NCI-H446 treated with DMSO at 0.1 percent for 48 hours (cell line): ENCODE measurements at regions not wholly inside any gene's neighbourhood (a gene's known extent, or its start where the extent isn't known, plus 50 kb on each side); places are given as distances from the start of the nearest gene placed in this dataset.
"Not testable (repeated sequence)": the region's sequence is repeated elsewhere in the genome, so short reads cannot be mapped to it uniquely, and the experiment has no call there.

Experiments
- DNase-seq: peaks from one replicate; lab custom pipeline; 2025; lab: John Stamatoyannopoulos, UW

- DNase-seq: no peak
These were observed 205.7 kb downstream of the GJA1 start for GRCh38 chr6:121641158-121641557.

DNA sequence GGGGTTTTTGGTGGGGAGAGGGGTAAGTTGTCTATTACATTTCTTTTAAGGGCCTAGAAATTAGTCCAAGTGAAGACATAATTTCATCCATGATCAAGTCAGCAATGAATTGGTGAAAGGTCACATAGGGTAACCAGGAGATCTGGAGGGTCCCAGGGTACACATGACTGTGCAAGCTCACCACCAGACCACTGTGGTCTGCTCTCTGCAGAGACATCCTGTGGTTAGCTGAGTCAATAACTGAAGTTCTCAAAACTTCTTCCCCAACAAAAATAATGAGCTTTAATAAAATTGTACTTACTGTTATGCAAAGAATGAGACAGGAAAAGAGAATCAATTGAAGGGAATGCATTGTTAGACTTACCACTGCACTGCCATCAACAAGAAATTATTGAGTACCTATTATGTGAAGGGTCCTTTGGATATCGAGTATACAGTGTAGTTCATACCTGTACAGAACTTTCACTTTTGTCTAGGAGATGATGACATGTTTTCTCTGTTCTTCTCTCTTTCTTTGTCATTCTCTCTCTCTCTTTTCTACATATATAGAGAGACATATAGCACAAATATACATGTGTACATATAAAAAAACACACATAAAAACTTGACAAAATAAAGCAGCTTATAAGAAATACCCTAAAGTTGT lies 209.8 kb downstream of the GJA1 start:
- no peak for DNase-seq

- no peak for DNase-seq
These were observed 212.5 kb downstream of the GJA1 start for GRCh38 chr6:121647905-121648304.

DNA sequence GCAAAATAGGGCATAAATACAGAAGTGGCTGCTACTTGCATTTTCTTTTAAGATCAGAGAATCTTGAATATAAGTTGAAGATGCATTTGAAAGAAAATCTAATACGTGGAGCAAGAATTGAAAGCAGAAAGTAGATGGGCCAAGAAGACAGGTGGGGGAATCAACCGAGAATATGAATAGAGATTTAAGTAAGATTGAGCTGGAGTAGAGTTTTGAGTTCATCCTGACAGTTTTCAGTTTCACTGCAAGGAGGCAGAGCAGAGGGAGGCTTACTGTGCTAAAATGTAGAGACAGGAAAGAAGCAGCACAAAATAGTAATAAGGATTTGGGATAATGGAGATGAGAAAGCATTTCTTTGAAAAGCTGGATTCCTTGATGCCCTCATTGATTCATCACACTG lies 214.5 kb downstream of the GJA1 start:
- no peak for DNase-seq

GRCh38 chr6:121651420-121651819 lies 216.0 kb downstream of the GJA1 start:
- no peak for DNase-seq

DNA sequence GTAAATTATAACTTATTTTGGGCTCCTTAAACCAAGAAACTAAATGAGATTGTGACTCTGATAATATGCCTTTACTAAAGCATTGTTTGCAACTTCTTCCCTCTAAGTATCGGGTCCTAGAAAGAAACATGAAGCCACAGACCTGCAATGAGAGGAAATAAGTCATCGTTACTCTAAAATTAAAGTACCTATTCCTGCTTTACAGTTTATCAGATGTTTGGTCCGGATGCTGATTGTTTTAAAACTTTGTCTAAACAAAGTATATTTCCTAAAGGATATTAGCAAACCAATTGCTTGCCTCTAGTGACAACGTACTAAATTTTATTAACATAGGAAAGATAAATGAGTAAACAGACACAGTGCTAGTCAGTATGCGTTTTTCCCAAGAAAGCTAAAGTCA lies 216.8 kb downstream of the GJA1 start:
- no peak for DNase-seq

DNA sequence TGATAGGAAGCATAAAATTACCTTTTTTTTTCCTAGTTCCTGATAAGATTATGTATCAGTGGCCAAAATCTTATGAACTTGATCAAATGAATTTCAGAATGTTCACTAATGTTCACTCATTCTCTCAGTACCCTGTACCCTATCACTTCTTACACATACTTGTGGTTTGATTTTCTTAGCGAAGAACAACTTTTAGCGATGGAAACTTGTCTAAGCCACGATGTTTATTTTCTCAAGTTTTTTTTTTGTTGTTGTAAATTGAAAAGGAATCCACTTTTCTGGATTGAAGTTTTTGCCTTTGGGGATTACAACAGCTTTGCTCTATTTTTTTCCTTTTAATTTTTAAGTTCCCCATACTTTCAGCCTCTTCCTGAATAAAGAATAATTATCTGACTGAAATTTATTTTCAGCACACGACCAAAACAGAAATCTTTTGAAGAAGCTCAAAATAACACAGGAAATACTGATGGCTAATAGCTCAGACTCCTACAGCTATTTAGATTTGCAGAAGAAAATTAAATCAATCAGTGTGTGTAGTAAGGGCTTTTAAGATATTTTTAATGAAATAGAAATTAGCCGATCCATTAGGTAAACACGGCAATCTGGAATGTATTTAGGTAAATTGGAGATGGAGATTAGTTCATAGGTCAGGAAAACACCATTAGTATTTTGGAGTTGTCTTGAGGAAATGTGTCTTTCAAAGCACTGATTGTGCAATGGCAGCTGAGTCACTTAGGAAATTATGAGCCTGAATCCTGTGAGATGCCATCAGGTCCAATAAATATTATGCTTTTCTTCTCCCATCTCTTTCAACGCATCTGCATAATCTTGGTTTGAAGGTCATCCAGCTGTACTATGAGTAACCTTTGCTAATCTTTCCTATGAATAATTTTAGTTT lies 217.5 kb downstream of the GJA1 start:
- DNase-seq: no peak

- DNase-seq: no peak
These were observed 218.2 kb downstream of the GJA1 start for GRCh38 chr6:121653624-121654008.

DNA sequence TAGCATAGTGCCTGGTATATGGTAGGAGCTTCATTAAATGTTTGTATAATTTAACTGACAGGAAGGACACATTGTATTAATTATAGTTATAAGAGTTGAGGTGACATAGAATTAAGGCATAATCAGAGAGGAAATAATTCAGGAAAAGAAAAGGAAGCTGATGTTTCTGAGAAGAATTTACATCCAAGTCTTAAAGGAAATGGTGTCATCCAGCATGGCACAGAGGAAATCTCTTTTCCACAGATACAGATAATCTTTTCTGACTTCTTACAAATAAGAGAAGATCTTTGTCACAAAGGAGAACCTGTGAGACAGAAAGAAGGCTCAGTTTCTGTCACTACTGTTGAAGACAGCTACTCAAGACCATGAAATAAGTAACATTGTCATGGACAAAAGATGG lies 222.5 kb downstream of the GJA1 start:
- no peak for DNase-seq

GRCh38 chr6:121660277-121660676 lies 224.8 kb downstream of the GJA1 start:
- no peak for DNase-seq

GRCh38 chr6:121663292-121663810 lies 227.9 kb downstream of the GJA1 start:
- no peak for DNase-seq

DNA sequence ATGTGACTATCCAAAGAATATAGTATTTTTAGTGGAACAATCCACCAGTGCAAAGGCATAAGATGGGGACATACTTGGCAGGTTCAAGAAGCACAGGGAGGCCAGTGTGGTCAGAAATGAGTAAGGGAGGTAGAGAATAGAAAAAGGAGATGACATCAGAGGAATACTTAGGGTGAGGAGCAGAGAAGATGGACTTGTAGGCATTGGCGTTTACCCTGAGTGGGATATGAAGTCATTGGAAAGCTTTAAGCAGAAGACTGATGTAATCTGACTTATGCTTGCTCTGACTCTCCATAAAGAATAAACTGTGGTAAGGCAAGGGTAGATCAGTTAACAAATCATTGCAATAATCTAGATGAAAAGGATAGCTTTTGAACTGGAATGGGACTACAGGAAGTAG lies 228.7 kb downstream of the GJA1 start:
- no peak for DNase-seq

GRCh38 chr6:121666814-121667213 lies 231.4 kb downstream of the GJA1 start:
- no peak for DNase-seq

DNA sequence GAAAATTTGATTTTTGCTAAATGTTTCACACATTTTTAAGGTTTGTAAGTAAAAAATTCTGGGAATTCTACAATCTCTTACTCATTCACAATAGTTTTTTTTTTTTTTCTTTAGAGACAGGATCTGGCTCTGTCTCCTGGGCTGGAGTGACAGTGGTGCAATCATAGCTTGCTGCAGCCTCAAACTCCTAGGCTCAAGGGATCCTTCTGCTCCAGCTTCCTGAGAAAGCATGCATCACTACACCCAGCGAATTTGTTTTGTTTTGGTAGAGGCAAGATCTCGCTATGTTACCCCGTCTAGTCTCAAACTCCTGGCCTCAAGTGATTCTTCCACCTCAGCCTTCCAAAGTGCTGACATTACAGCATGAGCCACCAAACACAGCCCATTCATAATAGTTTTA lies 232.8 kb downstream of the GJA1 start:
- no peak for DNase-seq

GRCh38 chr6:121670511-121670910 lies 235.1 kb downstream of the GJA1 start:
- no peak for DNase-seq

- DNase-seq: no peak
These were observed 242.1 kb downstream of the GJA1 start for GRCh38 chr6:121677571-121677970.

DNA sequence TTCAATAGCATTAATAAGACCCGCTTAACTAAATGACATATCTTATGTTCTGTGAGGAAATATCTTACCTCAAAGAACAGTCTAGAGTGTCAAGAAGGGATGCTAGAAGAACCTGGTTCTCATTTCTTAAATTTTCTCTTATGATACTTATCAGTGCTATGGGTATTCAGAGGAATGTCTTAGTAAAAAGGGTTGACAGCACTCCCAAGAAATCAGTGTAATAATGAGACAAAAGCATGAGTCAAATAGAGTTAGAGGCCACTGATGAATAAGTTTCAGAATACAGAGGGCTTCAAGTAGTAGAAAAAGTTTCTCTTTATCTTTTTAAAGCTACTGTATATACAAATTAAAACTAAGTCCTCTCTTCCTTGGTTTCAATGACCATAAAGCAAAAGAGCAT lies 242.8 kb downstream of the GJA1 start:
- no peak for DNase-seq

GRCh38 chr6:121680058-121680457 lies 244.6 kb downstream of the GJA1 start:
- no peak for DNase-seq

DNA sequence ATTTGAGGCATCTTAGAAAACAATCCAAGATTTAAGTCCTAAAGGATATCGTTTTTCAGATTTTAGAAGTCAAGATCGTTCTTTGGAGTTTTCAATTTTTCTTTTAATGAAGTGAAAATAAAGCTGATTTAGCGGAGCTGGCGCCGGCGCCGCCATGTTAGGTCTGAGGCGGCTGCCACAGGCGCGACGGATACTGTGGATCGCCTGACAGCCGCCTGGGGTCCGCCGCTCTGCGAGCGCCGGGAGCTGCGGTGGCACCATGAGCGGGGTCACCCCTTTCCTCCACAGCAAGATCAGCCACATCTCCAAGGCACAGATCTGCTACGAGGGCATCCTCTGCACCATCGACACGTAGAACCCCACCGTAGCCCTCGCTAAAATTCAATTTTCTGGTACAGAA lies 247.2 kb downstream of the GJA1 start:
- no peak for DNase-seq

GRCh38 chr6:121685806-121686205 lies 250.4 kb downstream of the GJA1 start:
- DNase-seq: not testable (repeated sequence)

DNA sequence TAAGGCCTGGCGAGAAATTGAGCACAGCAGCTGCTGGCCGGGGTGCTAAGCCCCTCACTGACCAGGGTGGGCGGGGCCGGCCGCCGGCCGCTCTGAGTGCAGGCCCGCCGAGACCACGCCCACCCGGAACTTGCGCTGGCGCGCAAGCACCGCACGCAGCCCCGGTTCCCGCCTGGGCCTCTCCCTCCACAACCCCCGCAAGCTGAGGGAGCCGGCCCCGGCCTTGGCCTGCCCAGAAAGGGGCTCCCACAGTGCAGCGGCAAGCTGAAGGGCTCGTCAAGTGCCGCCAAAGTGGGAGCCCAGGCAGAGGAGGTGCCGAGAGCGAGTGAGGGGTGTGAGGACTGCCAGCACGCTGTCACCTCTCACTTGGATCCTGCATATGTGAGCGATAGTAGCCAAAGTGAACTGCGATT lies 251.2 kb downstream of the GJA1 start:
- DNase-seq: no peak

GRCh38 chr6:121688974-121689373 lies 253.5 kb downstream of the GJA1 start:
- no peak for DNase-seq

- no peak for DNase-seq
These were observed 255.7 kb downstream of the GJA1 start for GRCh38 chr6:121691126-121691551.
